Right atrium auricular region (tissue), 2 donors: ENCODE measurements at regions not wholly inside any gene's neighbourhood (a gene's known extent, or its start where the extent isn't known, plus 50 kb on each side); places are given as distances from the start of the nearest gene placed in this dataset.

Source experiments
- DNase-seq: peaks from one replicate; pipeline ENCODE4 v3.0.0-alpha.2; 2019; ENCODE audit warnings: low spot score
- H3K27ac ChIP-seq, 2 donors: fragments of 200-600 bp; sonication (generic); 1 replicate in 1 of 2; 2 replicates in 1 of 2; pipeline ENCODE4 v1.5.1; 2016 to 2019
- H3K27me3 ChIP-seq, 2 donors: fragments of 200-600 bp; sonication (generic); one replicate each; pipeline versions ENCODE4 v1.5.1 to v1.6.0; 2017 to 2019
- H3K36me3 ChIP-seq: fragments of 200-600 bp; sonication (generic); one replicate; pipeline ENCODE4 v1.5.1; 2016
- H3K4me1 ChIP-seq, 2 donors: fragments of 200-600 bp; sonication (generic); one replicate each; pipeline versions ENCODE4 v1.5.1 to v1.6.0; 2017 to 2019
- H3K4me3 ChIP-seq, 2 donors: fragments of 200-600 bp; sonication (generic); 1 replicate in 1 of 2; 2 replicates in 1 of 2; pipeline ENCODE4 v1.5.1; 2017 to 2019; ENCODE audit warnings: mild to moderate bottlenecking in 1 of 2, moderate library complexity in 1 of 2
- H3K9me3 ChIP-seq, 2 donors: fragments of 200-600 bp; sonication (generic); one replicate each; pipeline ENCODE4 v1.5.1; 2019
- TF ChIP-seq, protein P1 (sequence below), 2 donors: fragments of 200-600 bp; sonication (generic); IDR thresholded peaks; one replicate each; pipeline ENCODE4 v1.5.1; 2019; ENCODE audit warnings: antibody characterized with exemption in 2 of 2

DNA sequence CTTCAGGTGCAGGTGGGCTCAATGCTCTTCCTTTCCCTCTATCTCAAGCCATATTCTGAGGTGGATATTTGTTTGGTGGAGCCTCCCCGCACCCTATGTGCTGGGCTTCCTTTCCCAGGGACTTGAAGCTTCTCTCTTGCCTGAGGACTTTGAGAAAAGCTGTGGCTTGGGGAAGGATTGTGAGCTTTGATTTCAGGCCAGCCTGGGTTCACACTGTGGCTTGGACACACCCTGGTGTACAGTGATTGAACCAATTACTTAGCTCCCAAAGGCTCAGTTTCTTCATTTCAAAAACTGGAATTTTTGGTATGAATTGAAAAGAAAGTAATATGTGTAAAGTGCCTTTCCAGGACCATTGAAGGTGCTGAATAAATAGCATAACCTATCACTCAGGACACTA, 224.5 kb upstream of the GLI3 start:
- TF ChIP-seq, protein P1, sequence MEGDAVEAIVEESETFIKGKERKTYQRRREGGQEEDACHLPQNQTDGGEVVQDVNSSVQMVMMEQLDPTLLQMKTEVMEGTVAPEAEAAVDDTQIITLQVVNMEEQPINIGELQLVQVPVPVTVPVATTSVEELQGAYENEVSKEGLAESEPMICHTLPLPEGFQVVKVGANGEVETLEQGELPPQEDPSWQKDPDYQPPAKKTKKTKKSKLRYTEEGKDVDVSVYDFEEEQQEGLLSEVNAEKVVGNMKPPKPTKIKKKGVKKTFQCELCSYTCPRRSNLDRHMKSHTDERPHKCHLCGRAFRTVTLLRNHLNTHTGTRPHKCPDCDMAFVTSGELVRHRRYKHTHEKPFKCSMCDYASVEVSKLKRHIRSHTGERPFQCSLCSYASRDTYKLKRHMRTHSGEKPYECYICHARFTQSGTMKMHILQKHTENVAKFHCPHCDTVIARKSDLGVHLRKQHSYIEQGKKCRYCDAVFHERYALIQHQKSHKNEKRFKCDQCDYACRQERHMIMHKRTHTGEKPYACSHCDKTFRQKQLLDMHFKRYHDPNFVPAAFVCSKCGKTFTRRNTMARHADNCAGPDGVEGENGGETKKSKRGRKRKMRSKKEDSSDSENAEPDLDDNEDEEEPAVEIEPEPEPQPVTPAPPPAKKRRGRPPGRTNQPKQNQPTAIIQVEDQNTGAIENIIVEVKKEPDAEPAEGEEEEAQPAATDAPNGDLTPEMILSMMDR (IDR thresholded peaks at IDR 0.05): no peak
- Histone ChIP-seq H3K4me1 (no peaks in the 10 kb centered on the region), H3K4me3 (no peak overlapping the region), H3K27me3 (no peaks in the 10 kb centered on the region), H3K27ac (no peak overlapping the region), H3K36me3 (no peaks in the 10 kb centered on the region), H3K9me3 (no peaks in the 10 kb centered on the region)
- no peak for DNase-seq

DNA sequence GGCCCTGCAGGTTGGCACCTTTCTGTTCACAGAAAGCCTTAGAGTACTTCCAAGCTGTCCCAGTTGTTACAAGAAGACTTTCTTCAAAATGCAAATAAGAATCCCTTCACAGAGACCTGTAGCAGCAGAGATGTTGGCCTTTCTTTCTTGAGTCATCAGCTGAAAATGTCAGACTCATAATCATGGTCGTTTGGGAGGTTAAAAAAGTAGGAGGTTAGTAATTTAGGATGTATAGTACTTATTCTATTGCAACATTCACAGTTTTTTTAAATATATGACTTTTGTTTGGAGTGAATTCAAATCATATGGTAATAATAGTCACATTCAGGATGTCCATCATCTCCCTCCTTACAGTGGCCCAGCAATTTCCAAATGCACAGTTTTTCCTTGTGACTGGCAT, 223.9 kb upstream of the GLI3 start:
- H3K4me1 ChIP-seq: no peaks in the 10 kb centered on the region
- H3K27me3 ChIP-seq: no peaks in the 10 kb centered on the region
- no peaks in the 10 kb centered on the region for H3K9me3 ChIP-seq
- TF ChIP-seq, protein P1 (IDR thresholded peaks at IDR 0.05): no peak
- H3K36me3 ChIP-seq: no peaks in the 10 kb centered on the region
- H3K4me3 ChIP-seq: no peak overlapping the region
- H3K27ac ChIP-seq: no peak overlapping the region
- DNase-seq: no peak

DNA sequence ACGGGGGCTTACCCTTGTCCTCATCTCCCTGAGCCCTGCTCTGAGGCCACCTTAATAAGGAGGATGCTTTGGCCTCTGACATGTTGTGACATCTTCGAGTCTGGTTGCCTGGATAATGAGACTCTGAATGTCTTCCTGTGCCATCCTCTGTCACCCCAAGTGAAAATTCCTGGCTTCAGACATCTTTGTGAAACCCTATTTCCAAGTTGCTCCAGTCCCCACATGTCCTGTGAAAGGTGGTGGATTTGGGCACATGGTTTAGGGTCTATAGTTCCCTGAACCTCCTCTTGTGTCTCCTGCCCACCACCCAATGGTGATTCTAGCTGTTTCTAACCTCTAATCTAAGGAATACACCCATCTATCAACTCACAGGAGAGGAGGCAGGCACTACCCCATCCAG, 223.1 kb upstream of the GLI3 start:
- Histone ChIP-seq H3K9me3 (no peaks in the 10 kb centered on the region), H3K36me3 (no peaks in the 10 kb centered on the region), H3K4me1 (no peaks in the 10 kb centered on the region), H3K27ac (no peak overlapping the region), H3K27me3 (no peaks in the 10 kb centered on the region), H3K4me3 (no peak overlapping the region)
- DNase-seq: no peak
- TF ChIP-seq, protein P1 (IDR thresholded peaks at IDR 0.05): no peak

DNA sequence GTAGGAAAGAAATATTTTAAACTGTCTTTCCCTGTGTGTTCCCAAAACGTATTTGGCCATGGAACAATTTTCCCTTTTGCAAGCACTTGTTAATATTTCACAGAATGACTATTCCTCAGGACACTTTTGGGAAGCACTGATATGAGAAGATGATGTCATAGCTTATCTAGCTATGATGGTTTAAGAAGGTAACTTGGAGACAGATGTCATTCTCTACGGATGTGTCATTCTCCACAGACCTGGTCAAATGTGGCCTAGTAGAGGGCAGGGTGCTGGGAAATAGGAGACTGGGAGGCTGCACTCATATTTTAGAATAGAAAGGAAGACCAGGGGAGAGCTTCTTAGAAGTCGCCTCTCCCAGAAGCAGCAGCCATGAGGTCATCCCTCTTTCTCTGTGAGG, 220.7 kb upstream of the GLI3 start:
- no peak for DNase-seq

DNA sequence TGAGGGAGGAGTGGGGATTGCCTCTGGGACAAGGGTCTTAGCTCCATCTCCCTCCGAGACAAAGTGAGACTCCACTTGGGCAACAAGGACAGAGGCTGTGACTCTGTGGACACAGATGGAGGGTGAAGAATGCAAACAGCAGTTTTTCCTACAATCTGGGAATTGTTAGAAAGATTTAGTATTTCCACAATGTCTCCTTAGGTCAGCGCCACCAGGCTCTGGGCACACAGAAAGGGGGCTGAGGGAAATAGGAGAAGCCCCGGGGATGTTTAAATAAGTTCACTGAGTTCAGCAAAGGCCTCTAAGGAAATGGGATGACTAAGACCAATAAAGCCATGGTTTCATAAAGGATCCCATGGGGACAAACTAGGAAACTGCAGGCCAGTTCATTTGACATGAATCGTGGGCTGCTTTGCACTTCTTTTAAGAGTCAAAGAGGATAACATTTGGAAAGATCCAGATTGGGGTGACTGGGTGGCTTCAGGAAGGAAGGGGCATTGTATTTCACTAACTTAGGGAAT, 219.8 kb upstream of the GLI3 start:
- Histone ChIP-seq H3K4me3 (no peak overlapping the region), H3K9me3 (no peaks in the 10 kb centered on the region), H3K36me3 (no peaks in the 10 kb centered on the region), H3K27ac (no peak overlapping the region), H3K27me3 (no peaks in the 10 kb centered on the region), H3K4me1 (no peaks in the 10 kb centered on the region)
- TF ChIP-seq, protein P1 (IDR thresholded peaks at IDR 0.05): no peak
- no peak for DNase-seq

More for the DNA sequence above, 220.7 kb upstream of the GLI3 start:
- TF ChIP-seq, protein P1 (IDR thresholded peaks at IDR 0.05): no peak
- Histone ChIP-seq H3K9me3 (no peaks in the 10 kb centered on the region), H3K36me3 (no peaks in the 10 kb centered on the region), H3K27me3 (no peaks in the 10 kb centered on the region), H3K27ac (no peak overlapping the region), H3K4me3 (no peak overlapping the region), H3K4me1 (no peaks in the 10 kb centered on the region)

DNA sequence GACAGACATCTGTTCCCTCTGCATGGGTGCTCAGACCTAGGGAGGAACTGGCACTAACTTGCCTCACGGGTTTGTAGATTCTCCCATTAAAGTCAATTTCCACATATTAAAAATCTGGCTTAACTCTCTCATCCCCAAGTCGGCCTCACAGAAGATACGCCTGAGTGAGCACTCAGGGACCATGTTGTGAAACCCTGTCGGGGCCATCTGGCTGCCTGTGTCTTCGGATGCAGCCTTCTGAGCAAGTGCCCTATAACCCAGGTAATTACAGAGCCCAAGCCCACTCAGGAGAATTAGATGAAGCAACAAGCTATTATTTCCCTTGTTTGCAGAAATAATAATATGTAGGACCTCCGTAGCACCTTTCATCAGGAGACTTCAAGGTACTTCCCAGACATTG, 219.3 kb upstream of the GLI3 start:
- Histone ChIP-seq H3K9me3 (no peaks in the 10 kb centered on the region), H3K27ac (no peak overlapping the region), H3K36me3 (no peaks in the 10 kb centered on the region), H3K27me3 (no peaks in the 10 kb centered on the region), H3K4me1 (no peaks in the 10 kb centered on the region), H3K4me3 (no peak overlapping the region)
- DNase-seq: no peak
- TF ChIP-seq, protein P1 (IDR thresholded peaks at IDR 0.05): no peak
